H9 (cell line): ENCODE measurements at regions not wholly inside any gene's neighbourhood (a gene's known extent, or its start where the extent isn't known, plus 50 kb on each side); places are given as distances from the start of the nearest gene placed in this dataset.

Experiments
- DNase-seq: peaks from one replicate; pipeline ENCODE4 v3.0.0-alpha.2; 2017
- H2AFZ ChIP-seq: one replicate; pipeline ENCODE4 v1.6.1; 2013; ENCODE audit warnings: mild to moderate bottlenecking, low read length, control low read depth, moderate library complexity
- H2AK5ac ChIP-seq: 2 replicates; pipeline ENCODE4 v1.6.1; 2013; ENCODE audit warnings: low read length, control low read depth, mixed read lengths; ENCODE audit not compliant: insufficient read length
- H2BK120ac ChIP-seq: one replicate; pipeline ENCODE4 v1.6.1; 2013; ENCODE audit warnings: low read depth, mild to moderate bottlenecking, low read length, control low read depth, inconsistent platforms; ENCODE audit not compliant: poor library complexity, severe bottlenecking
- H2BK12ac ChIP-seq: 2 replicates; pipeline ENCODE4 v1.6.1; 2013; ENCODE audit warnings: low read length, control low read depth, mixed read lengths, low read depth; ENCODE audit not compliant: insufficient read length
- H2BK15ac ChIP-seq: 2 replicates; pipeline ENCODE4 v1.6.1; 2013; ENCODE audit warnings: low read depth, low read length, control low read depth
- H2BK20ac ChIP-seq: one replicate; pipeline ENCODE4 v1.6.1; 2013; ENCODE audit warnings: low read depth, mild to moderate bottlenecking, low read length, control low read depth, inconsistent platforms; ENCODE audit not compliant: poor library complexity, severe bottlenecking
- H2BK5ac ChIP-seq: 2 replicates; pipeline ENCODE4 v1.6.1; 2013; ENCODE audit warnings: low read length, control low read depth, mixed read lengths; ENCODE audit not compliant: insufficient read length
- H3K14ac ChIP-seq: 2 replicates; pipeline ENCODE4 v1.6.1; 2013; ENCODE audit warnings: low read length, control low read depth; ENCODE audit not compliant: insufficient read depth
- H3K18ac ChIP-seq: 2 replicates; pipeline ENCODE4 v1.6.1; 2013; ENCODE audit warnings: low read depth, mild to moderate bottlenecking, mixed read lengths, low read length, control low read depth; ENCODE audit not compliant: insufficient read length
- H3K23ac ChIP-seq: 2 replicates; pipeline ENCODE4 v1.6.1; 2013; ENCODE audit warnings: low read length, control low read depth, mixed read lengths, low read depth; ENCODE audit not compliant: insufficient read length
- H3K23me2 ChIP-seq: 2 replicates; pipeline ENCODE4 v1.6.1; 2013; ENCODE audit warnings: low read depth, mild to moderate bottlenecking, mixed read lengths, low read length, control low read depth; ENCODE audit not compliant: insufficient read length, poor library complexity, severe bottlenecking
- H3K27ac ChIP-seq: 2 replicates; pipeline ENCODE4 v1.5.1; 2013; ENCODE audit warnings: low read length, control low read depth, mixed read lengths, low read depth; ENCODE audit not compliant: insufficient read length
- H3K27me3 ChIP-seq: 2 replicates; pipeline ENCODE4 v1.6.1; 2013; ENCODE audit warnings: low read length, control low read depth, inconsistent platforms; ENCODE audit not compliant: insufficient read depth
- H3K4ac ChIP-seq: 2 replicates; pipeline ENCODE4 v1.6.1; 2013; ENCODE audit warnings: low read depth, mild to moderate bottlenecking, control low read depth, inconsistent platforms, low read length, moderate library complexity
- H3K4me1 ChIP-seq: 2 replicates; pipeline ENCODE4 v1.6.1; 2013; ENCODE audit warnings: low read length, control low read depth, inconsistent platforms; ENCODE audit not compliant: insufficient read depth
- H3K4me2 ChIP-seq: 2 replicates; pipeline ENCODE4 v1.6.1; 2013; ENCODE audit warnings: low read length, control low read depth, mixed read lengths; ENCODE audit not compliant: insufficient read length, insufficient read depth
- H3K56ac ChIP-seq: 2 replicates; pipeline ENCODE4 v1.6.1; 2013; ENCODE audit warnings: low read depth, mild to moderate bottlenecking, mixed read lengths, low read length, control low read depth; ENCODE audit not compliant: insufficient read length
- H3K79me1 ChIP-seq: 2 replicates; pipeline ENCODE4 v1.6.1; 2013; ENCODE audit warnings: low read depth, mild to moderate bottlenecking, moderate library complexity, low read length, control low read depth, inconsistent platforms; ENCODE audit not compliant: insufficient read depth, poor library complexity, severe bottlenecking
- H3K79me2 ChIP-seq: 2 replicates; pipeline ENCODE4 v1.6.1; 2013; ENCODE audit warnings: low read length, control low read depth, inconsistent platforms; ENCODE audit not compliant: insufficient read depth
- H3K9ac ChIP-seq: 2 replicates; pipeline ENCODE4 v1.6.1; 2013; ENCODE audit warnings: low read length, control low read depth, mixed read lengths; ENCODE audit not compliant: insufficient read length; ENCODE audit errors: extremely low read depth
- H3K9me3 ChIP-seq: one replicate; pipeline ENCODE4 v1.6.1; 2013; ENCODE audit warnings: low read depth, low read length, inconsistent platforms; ENCODE audit not compliant: control insufficient read depth
- H3T11ph ChIP-seq: one replicate; pipeline ENCODE4 v1.6.1; 2013; ENCODE audit warnings: mild to moderate bottlenecking, low read length, control low read depth, inconsistent platforms
- H4K20me1 ChIP-seq: one replicate; pipeline ENCODE4 v1.6.1; 2013; ENCODE audit not compliant: control insufficient read depth, insufficient read length, insufficient read depth
- H4K5ac ChIP-seq: 2 replicates; pipeline ENCODE4 v1.6.1; 2013; ENCODE audit warnings: low read depth, mild to moderate bottlenecking, mixed read lengths, low read length, control low read depth; ENCODE audit not compliant: insufficient read length
- H4K8ac ChIP-seq: replicated peaks from 2 replicates; pipeline ENCODE4 v1.6.1; 2013; ENCODE audit warnings: low read length, control low read depth, mixed read lengths, low read depth; ENCODE audit not compliant: insufficient read length
- H4K91ac ChIP-seq: 2 replicates; pipeline ENCODE4 v1.6.1; 2013; ENCODE audit warnings: low read depth, mild to moderate bottlenecking, moderate library complexity, mixed read lengths, low read length, control low read depth; ENCODE audit not compliant: insufficient read length
- H3K27ac Mint-ChIP-seq, 3 experiments: 2 replicates in 2 of 3; 3 replicates in 1 of 3; pipeline ENCODE4 v1.8.0; 2020 to 2021; ENCODE audit warnings: mixed read lengths in 3 of 3, mild to moderate bottlenecking in 1 of 3, moderate library complexity in 1 of 3
- H3K27me3 Mint-ChIP-seq: 2 replicates; pipeline ENCODE4 v1.8.0; 2021; ENCODE audit warnings: low read depth, mild to moderate bottlenecking, moderate library complexity, mixed read lengths
- H3K36me3 Mint-ChIP-seq, 3 experiments: 2 replicates in 2 of 3; 3 replicates in 1 of 3; pipeline ENCODE4 v1.8.0; 2020 to 2021; ENCODE audit warnings: low read depth in 3 of 3, mixed read lengths in 3 of 3; ENCODE audit not compliant: insufficient read depth in 1 of 3
- H3K4me1 Mint-ChIP-seq, 2 experiments: 2 replicates each; pipeline ENCODE4 v1.8.0; 2020; ENCODE audit warnings: mixed read lengths in 2 of 2
- H3K4me3 Mint-ChIP-seq, 2 experiments: 2 replicates in 1 of 2; 3 replicates in 1 of 2; pipeline ENCODE4 v1.8.0; 2020 to 2021; ENCODE audit warnings: mild to moderate bottlenecking in 2 of 2, mixed read lengths in 2 of 2, moderate library complexity in 1 of 2
- H3K9me3 Mint-ChIP-seq, 2 experiments: 2 replicates in 1 of 2; 3 replicates in 1 of 2; pipeline ENCODE4 v1.8.0; 2020; ENCODE audit warnings: mild to moderate bottlenecking in 2 of 2, mixed read lengths in 2 of 2, moderate library complexity in 1 of 2
- CTCF ChIP-seq: fragments of 200-600 bp; sonication (generic); conservative IDR thresholded peaks from 3 replicates; pipeline ENCODE4 v1.8.0; 2021; ENCODE audit warnings: antibody characterized with exemption, mild to moderate bottlenecking
- WGBS: extraction: QIAGEN DNeasy Blood & Tissue Kit; methylation state at CpG from one replicate; pipeline ENCODE4 v1.1.7; 2013; ENCODE audit warnings: missing lambda C conversion rate, low lambda C conversion rate, mixed read lengths; ENCODE audit not compliant: insufficient read length; ENCODE audit errors: extremely low coverage; 5-methylcytosine and 5-hydroxymethylcytosine counted together

- Histone ChIP-seq H3K23ac (no peak overlapping the region), H2BK12ac (no peak overlapping the region), H2BK20ac (no peak overlapping the region), H3K4me1 (no peaks in the 10 kb centered on the region), H3K9ac (no peak overlapping the region), H2BK120ac (no peak overlapping the region), H2AK5ac (no peak overlapping the region), H3K27me3 (no peaks in the 10 kb centered on the region), H4K91ac (no peak overlapping the region), H2AFZ (no peak overlapping the region), H4K5ac (no peak overlapping the region), H4K8ac (no peak overlapping the region), H3K14ac (no peak overlapping the region), H3K4me2 (no peak overlapping the region), H3K56ac (no peak overlapping the region), H4K20me1 (no peaks in the 10 kb centered on the region), H3K4ac (no peak overlapping the region), H3K79me2 (no peaks in the 10 kb centered on the region), H3K27ac (no peak overlapping the region), H2BK5ac (no peak overlapping the region), H3K79me1 (no peaks in the 10 kb centered on the region), H3T11ph (no peak overlapping the region), H3K18ac (no peak overlapping the region), H3K9me3 (no peaks in the 10 kb centered on the region), H2BK15ac (no peak overlapping the region), H3K23me2 (no peaks in the 10 kb centered on the region)
- H3K4me1 Mint-ChIP-seq, result peaks cover 0 to 9% of the 10 kb centered on the region in 2 experiments; a peak in 2 of 4 replicates
- TF ChIP-seq CTCF, result no peak
- no peak overlapping the region for H3K27ac Mint-ChIP-seq
- H3K4me3 Mint-ChIP-seq, result no peak overlapping the region
- no peak for DNase-seq
- H3K9me3 Mint-ChIP-seq, result peaks cover 6 to 8% of the 10 kb centered on the region in 2 experiments
- H3K36me3 Mint-ChIP-seq, result peaks cover 4 to 6% (median 4%) of the 10 kb centered on the region in 3 experiments; a peak in 6 of 7 replicates
- peaks cover 37% of the 10 kb centered on the region for H3K27me3 Mint-ChIP-seq
- no CpG with 5 or more reads among the region's 22 CpGs for WGBS
Measured at GRCh38 chr16:86229866-86230656, 280.3 kb upstream of the FOXF1 start.
